T-helper 1 cell (primary cell): ENCODE measurements at regions not wholly inside any gene's neighbourhood (a gene's known extent, or its start where the extent isn't known, plus 50 kb on each side); places are given as distances from the start of the nearest gene placed in this dataset.

Experiments used
- DNase-seq, 5 donors: peaks; one replicate each; pipeline ENCODE4 v3.0.0-alpha.2; 2012 to 2020

DNA sequence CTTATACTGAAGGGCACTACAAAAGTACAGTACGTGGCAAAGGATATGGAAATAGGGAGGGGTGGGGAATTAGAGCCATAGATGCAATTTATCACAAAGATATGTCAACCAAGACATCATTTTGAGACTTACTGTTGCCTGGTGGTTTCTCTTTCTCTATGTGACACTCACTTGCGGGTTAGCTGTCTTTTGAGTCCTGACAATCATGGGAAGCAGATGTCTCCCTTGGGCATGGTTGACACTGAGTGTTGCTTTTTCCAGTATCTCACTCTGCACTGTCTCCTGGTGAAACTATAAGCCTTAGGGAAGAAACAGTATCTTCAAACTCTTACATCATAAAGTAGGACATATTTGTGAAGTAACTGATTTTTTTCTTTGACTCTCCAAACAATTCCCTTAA lies 383.5 kb upstream of the LCORL start:
- no peak for DNase-seq

DNA sequence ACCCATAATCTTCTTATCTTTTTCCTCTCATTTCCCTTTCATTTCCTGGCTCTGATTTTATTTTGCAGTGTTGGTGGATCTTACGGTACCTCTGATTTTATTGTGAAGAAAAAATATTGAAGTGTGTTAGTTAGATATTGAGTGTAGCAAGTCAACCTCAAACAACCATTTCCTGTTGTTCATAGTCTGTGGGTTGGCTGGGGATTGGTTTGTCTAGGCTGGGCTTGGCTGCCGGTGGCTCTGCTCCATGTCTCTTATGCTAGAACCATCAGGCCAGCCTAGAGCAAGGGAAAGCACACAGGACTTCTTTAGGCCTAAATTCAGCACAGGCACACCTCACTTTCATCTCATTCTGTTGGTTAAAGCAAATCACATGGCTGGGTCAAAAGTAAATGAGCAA lies 383.1 kb upstream of the LCORL start:
- DNase-seq = no peak

DNA sequence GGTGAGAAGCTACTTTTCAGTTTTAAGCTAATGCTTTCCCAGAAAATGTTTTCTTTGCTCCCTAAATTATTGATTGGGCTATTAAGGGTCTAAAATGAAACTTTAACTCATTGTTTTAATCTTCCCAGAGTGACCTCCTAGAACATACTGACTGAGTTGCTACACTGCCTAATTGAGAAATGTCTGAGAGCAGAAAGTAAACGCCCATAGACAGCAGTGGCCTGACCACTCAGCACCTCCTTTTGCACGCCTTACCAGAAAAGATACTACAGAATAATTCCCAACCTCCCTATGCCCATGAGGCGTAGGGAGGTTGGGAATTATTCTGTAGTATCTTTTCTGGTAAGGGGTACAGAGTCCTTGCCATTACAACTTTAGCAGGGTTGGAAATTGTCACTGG lies 381.8 kb upstream of the LCORL start:
- no peak for DNase-seq

DNA sequence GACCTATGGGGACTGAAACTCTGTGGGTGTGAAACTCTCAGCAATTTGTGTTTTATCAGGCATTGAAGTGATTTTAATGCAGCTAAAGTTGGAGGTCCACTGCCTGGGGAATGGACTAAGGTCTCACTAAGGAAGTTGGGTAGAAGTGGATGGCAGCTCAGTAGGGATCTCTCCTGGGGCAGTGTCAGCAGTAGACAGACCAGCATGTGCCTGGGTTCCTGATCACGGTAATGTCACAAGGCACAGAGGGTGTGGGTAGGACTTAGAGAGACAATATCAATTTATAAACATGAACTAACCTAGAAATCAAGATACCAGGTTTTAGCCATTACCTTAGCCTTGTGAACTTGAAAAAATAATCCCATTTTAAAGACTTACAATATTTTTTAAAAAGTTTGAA lies 380.3 kb upstream of the LCORL start:
- no peak for DNase-seq

DNA sequence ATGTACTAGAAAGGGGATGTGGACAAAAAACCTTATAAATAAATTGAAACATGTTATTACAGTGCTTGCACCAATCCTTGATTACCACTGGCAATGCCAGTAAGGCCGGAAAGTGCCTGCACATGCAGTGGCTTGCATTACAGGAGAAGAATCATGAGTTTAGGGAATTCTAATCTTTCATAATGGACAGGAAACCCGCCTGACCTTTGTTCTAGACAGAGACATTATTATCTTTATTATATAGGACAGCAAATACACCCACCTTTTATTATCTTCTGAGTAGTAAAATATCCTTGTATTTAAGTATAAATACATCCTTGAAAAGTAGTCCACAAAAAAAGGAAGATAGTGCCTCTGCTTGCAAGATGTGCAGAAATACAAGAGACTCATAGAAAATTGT lies 379.9 kb upstream of the LCORL start:
- no peak for DNase-seq

DNA sequence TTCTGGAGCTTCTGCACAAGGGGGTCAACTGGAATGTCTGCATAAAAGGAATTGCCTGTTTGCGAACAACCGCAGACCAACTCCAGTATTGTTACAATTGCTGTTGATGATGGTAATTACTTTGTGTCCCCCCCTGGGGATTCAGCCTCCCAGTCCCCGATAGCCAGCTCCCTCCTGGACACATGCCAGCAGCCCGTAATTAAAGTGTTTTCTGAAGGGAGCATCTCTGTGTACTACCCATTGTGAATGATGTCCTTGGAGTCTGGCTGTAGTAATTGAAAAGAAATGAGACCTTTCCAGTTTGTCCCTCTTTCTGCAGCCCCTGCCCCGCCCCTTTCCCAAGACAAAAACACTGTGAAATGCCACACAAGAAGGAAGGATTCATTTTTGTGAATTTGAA lies 377.1 kb upstream of the LCORL start:
- no peak for DNase-seq

DNA sequence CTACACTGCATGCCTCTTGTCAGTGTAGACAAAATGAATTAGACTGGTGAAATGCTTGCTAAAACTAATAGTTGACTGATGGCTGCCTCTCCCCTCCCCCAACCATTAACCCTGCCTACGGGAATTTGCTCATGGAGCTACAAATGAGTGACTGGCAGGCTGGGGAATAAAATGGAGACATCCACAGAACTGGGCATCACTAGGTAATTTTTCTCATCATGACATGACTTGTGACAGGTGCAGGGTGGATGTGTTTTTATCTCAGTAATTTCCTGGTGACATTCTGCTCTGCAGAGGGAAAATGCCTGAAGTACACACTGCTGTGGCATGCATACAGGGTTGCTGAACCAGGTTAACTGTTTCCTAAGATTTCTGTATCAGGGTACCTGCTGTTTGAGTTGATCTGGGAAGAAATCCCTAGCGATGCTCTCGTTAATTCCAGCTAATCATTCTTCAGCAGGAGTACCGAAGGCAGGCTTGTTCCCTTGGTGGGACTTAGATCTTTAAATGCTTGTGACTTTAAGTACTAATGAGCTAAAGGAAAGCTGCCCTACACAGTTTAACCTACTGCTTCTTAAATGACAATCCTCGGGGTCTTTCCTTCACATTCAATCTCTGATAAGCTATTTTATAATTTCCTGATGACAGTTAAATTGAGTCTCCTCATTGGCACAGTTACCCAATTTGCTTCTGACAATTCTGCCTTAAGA lies 376.3 kb upstream of the LCORL start:
- no peak for DNase-seq

DNA sequence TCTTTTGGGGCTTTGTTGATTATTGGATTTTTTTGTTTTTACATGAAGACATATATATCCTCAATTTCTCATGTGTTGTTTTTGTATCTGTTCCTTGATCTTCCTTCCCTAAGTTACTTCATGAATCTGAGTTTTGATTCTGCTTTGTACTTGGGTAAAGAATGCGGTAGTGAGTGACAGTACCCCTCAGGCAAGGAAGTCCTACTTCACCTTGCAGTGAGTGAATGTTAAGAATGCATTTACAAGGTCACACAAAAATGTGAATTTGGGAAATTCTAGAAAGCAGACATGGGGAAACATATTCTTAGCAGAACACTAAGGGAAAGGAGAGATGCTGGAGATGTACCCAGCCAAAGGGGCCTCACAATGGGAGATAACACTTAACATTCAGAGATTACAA lies 373.1 kb upstream of the LCORL start:
- DNase-seq = no peak

DNA sequence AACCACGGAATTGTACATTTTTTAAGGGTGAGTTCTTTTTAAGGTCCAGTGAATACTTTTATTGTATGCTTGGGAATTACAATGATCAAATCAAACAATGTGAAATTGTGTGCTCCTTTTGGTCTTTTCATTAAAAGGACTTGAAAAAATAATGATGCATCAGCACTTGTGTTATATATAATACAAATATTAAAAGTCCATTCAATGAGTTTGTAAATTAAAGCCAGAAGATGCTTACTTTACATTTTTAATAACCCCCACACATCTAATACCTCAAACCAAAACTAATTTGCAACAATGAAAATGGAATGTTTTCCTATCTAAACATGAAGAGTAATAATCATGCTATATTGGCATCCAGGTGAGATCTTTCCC lies 369.8 kb upstream of the LCORL start:
- DNase-seq = no peak

DNA sequence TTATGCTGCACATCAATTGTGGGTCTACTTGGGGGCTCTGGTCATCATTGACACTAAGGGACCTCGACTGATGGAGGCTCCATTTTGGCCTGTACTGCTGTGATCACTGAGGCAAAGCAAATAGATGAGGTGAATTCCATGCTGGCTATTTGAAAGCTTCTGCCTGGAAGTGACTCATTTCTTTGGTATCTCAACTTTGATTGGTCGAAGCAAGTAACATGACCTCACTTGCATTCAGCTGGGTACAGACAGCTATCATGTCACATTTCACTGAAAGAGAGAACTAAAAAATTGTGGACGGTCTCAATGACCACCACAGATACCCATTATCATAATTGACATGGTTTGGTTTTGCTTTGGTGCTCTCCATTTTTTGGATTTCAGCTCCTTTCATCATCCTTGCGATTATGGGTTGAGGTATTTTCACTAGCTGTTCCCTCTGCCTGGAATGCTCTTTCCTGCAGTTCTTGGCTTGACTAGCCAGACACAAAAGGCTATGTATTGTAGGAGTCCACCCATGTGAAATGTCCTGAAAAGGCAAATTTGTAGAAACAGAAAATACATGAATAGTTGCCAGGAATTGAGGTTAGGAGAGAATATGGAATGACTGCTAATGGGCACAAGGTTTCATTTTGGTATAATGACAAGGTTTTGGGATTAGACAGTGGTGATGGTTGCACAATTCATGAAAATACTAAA lies 369.2 kb upstream of the LCORL start:
- DNase-seq = no peak

DNA sequence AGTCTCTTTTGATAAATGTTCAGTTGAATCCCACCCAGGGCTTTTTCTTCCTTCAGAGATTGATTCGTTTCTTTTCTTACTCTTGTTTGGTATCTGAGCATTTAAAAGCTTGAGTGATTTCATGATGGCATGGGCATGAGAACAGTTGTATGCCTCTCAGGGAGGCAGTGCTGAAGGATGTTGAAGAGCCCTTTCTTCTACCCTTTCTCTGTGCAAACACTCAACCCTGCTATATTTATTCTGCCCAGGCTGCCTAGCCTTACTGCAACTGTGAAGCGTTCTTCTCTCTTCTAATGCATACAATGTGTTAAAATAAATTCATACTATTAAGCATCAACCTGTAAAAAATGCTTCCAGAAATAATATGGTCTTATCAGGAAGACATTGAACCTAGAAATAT lies 367.6 kb upstream of the LCORL start:
- DNase-seq = no peak

DNA sequence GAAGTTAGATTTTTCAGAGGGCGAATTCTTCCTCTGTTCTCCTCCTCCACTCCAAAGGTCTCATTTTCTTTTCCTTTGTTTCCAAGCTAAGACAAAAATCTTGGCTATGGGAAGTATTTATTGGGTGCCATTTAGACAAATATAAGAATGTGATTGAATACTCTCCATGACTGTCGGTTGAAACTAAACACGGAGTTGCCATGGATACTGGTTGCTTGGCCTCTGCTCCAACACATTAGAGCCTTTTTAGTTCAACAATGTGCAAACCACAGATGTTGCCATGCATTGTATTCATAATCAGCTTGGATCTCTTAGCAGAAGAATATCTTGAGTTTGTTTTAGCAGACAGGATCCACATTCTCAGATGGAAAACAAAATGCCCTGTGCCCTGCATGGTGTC lies 366.5 kb upstream of the LCORL start:
- DNase-seq = no peak

DNA sequence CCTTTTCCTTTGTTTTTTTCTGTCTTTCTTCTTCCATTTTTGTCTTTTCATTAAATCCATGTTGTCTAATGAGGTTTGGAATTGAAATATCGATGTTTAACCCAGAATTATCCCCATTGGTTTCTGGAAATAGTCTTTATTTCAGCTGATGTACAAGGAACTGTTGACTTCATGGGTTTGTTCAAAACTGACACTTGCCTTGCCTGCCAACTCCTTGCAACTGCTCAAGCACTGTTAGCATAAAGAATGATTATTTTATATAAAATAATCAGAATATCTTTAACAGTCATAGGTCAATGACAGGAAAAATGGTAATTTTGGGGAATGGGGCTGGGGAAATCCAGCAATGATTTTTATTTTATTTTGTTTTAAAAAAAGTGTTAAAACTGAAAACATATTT lies 359.6 kb upstream of the LCORL start:
- no peak for DNase-seq

DNA sequence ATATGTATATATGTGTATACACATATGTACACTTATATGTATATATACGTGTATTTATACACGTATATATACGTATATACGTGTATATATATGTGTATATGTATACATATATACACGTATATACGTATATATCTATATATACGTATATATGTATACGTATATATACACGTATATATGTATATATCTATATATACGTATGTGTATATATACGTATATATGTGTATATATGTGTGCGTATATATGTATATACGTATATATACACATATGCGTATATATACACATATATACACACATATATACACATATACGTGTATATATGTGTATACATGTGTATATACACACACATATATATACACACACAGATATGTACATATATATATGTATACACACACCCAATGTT lies 348.0 kb upstream of the LCORL start:
- DNase-seq = no peak

DNA sequence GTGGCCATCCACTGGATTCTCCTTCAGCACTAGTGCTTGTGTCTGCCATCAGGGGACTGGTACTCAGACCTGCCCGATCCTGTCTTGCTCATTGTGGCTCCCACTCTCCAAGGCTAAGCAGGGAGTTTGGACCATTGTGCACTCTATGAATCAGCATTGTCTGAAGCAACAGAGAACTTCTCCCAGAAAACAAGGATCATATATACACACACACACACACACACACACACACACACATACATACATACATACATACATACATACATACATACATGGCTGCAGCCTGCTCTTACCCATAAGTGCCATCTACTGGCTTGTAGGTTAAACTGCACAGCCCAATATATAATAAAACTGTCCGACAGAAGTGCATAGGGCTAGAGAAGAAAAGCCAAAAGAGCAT lies 345.3 kb upstream of the LCORL start:
- peak in 1 of 5 donors; percentile 14 for DNase-seq

DNA sequence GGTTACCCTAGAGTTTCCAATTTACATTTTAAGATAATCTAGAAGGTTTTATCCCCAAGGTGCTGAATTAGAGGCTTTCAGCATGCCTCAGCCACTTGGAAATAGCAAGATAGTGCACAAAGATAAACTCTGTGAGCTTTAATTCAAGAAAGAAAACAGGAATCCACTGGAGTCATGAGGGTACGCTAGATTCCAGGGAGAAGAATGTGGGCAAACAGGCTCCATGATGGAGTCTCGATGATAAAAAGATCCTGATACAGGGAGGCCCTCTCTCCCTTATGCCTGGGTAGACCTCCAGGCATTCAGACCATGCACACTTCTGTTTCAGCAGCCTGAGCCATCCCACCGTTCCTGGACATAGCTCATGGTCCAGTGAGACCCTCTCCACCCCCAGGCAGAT lies 344.6 kb upstream of the LCORL start:
- DNase-seq = no peak

DNA sequence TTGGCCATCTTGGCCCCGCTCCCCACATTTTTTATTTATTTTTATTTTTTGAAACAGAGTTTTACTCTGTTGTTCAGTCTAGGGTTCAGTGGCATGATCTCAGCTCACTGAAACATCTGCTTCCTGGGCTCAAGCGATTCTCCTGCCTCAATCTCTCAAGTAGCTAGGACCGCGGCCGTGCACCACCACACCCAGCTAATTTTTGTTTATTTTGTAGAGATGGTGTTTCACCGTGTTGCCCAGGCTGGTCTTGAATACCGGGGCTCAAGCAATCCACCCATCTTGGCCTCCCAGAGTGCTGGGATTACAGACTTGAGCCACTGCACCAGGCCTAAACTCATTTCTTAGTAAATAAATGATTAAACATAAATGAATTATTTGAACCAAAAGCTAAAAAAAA lies 322.0 kb upstream of the LCORL start:
- DNase-seq = no peak

DNA sequence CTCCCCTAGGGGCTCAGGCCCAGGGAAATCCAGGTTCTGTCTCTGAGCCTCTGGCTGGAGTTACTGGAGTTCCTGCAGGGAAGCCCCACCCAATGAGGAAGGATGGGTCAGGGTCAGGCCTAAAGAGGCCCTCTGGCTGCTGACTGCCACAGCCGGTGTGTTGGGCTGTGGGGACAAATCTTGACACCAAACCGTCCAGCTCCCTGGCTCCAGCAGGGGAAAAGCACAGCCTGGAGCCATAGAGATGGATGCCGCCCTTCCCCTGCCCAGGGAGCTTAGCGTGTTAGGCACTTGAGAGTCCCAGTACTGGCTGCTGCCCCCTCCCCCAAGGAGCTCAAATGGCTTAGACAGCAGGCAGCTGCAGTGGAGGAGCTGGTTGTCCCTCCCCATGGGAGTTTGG lies 321.3 kb upstream of the LCORL start:
- DNase-seq = no peak

DNA sequence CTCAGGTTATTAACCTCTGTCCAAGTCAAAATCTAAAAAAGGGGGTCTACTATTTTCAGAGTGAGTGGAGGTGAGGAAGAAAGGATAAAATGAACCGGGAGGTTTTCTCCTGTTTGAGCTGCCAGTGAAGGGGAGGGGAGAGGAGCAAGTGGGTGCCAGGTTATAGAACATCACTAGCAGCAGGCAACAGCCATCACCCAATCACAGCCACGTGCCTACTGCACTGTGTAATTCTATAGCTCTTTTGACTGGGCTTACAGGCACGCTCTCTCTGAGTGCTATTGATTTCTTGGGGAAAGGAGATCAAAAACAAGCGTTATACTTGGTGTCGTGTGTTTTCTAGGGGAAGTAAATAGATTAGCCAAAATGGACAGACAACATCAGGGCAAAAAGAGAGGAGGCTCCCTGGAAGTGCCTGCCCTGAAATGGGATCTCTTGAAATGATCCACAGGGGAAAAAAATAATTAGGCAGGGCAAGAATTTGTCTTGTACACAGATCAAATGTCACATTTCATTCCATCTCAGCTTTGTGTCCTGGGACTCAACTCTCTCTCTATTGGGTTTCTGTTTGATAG lies 300.5 kb upstream of the LCORL start:
- DNase-seq = no peak

DNA sequence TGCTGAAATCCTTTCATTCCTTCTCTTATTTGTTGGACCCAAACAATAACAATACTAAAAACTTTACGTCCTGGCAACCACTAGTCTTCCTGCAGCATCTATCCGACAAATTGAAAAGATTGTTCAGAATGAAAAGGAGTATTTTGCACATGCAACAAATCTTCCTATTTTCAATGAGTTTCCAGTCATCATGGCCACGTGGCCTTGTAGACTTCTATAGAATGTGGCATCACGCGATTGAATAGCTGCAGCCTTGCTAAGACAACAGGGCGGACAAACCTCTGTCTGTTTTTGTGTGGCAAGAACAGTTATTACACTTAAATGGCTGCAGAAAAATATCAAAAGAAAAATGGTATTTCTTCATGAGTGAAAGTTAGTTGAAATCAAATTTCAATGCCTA lies 297.9 kb upstream of the LCORL start:
- DNase-seq = no peak

DNA sequence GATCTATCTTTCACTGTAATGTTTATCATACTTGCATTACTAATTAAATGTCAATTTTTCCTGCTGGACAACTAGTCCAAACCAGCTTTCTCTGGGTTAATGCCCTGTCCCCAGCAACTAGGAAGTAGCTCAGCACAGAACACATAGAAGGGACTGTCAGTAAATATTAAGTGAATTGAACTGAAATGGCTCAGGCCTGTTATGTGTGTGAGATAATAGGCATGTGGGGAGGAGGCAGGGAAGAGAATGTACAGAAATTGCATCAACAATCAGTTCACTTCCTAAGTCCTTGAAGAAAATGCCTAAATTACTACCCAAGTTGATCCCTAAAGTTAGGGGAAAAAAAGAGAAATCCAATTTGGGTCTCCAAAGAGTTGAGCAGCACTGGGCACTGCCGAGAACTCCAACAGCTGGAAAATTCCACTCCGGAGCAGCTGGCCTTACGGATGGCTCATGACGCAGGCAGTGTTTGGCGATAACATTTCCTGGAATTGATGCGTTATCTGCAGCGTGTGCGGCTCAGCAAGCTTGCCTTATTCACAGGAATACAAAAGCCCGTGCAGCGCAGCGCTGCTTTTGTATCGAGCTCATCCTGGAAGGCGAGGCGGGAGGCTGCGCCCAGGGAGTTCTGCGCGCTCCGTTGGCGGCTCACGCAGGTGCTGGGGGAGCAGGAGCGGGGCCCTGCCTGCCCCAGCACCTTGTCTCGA lies 297.3 kb upstream of the LCORL start:
- no peak for DNase-seq

DNA sequence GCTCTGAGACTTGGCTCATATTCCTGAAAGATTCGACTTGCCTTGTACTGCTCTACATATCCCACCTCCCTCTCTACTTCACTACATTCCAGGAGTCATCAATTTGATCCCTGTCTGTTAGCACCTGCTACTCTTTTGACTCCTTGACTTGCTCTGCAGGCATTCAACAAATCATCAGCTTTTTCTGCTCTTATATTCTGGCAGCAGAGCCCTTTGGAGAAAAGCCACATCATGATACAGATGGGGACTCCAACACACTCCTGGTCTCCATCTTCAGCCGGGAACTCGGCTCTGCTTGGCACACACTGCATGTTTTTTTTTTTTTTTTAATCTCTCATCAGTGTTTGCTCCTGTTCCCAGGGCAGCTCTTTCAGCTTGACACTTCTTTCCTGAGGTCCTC lies 293.2 kb upstream of the LCORL start:
- DNase-seq = no peak

DNA sequence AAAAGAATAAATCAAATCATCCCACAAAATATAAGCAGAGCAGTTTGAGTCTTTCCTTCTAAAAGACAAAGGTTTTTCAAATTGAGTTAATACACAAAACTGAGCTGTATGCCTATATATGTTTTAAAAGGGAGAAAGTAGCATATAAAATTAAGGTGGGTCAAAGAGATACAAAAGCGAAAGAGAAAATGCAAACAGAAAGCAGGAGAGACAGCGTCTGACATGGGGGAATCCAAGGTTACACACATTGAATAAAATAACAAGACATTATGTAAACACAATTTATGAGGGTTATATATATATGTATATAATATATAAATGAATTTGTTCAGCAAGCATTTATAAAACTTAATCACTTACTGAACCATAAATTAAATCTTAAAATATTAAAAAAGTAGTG lies 276.1 kb upstream of the LCORL start:
- DNase-seq = no peak

DNA sequence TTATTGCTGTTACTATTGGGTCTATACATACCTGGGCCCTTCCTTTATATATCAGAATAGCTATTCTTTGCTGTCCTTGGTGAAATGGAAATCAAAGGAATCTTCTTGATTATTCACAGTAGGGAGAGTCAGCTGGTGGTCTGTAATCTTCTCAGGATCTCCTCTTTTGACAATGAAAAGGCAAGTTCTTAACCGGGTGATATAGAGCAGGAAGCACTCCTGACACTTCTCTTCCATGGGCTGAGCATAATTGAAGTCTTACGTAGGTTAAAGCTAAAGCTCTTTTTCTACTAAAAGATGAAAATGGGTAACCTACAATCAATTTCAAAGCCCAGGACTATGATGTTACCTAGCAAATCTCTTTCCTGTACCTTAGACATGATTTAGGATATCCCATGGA lies 274.9 kb upstream of the LCORL start:
- DNase-seq = no peak
